HCT116 (cell line): ENCODE measurements at regions not wholly inside any gene's neighbourhood (a gene's known extent, or its start where the extent isn't known, plus 50 kb on each side); places are given as distances from the start of the nearest gene placed in this dataset.

Experiments used
- CBX3 ChIP-seq: IDR thresholded peaks from 2 replicates; pipeline ENCODE4 v1.6.1; 2012; ENCODE audit warnings: low read depth
- CTCF ChIP-seq, 3 experiments: fragments of 200-600 bp in 1 of 3; sonication (generic) in 1 of 3; IDR thresholded peaks in 2 of 3; conservative IDR thresholded peaks in 1 of 3; 2 replicates each; pipeline ENCODE4 v1.5.1; 2012 to 2017; ENCODE audit warnings: low read depth in 2 of 3, low read length in 2 of 3, antibody characterized with exemption in 1 of 3, borderline replicate concordance in 1 of 3, control low read depth in 1 of 3, mild to moderate bottlenecking in 1 of 3, mixed read lengths in 1 of 3, mixed run types in 1 of 3, moderate library complexity in 1 of 3; ENCODE audit not compliant: insufficient read depth in 1 of 3
- ELF1 ChIP-seq: IDR thresholded peaks from 2 replicates; pipeline ENCODE4 v1.6.1; 2012; ENCODE audit warnings: low read depth, borderline replicate concordance
- EZH2 ChIP-seq: fragments of 200-600 bp; sonication (generic); IDR thresholded peaks from 2 replicates; pipeline ENCODE4 v1.6.1; 2017; ENCODE audit warnings: antibody characterized with exemption, mixed run types
- EZH2phosphoT487 ChIP-seq: fragments of 200-600 bp; IDR thresholded peaks from 2 replicates; pipeline ENCODE4 v1.6.1; 2018; ENCODE audit warnings: antibody characterized with exemption, borderline replicate concordance
- FOSL1 ChIP-seq: IDR thresholded peaks from 2 replicates; pipeline ENCODE4 v1.6.1; 2012; ENCODE audit warnings: low read depth
- JUND ChIP-seq: IDR thresholded peaks from 2 replicates; pipeline ENCODE4 v1.6.1; 2012
- MAX ChIP-seq: IDR thresholded peaks from 2 replicates; pipeline ENCODE4 v1.6.1; 2012
- POLR2A ChIP-seq: IDR thresholded peaks from 2 replicates; pipeline ENCODE4 v1.7.0; 2011; ENCODE audit warnings: borderline replicate concordance; ENCODE audit not compliant: insufficient read depth, insufficient read length; ENCODE audit errors: extremely low read depth
- POLR2AphosphoS5 ChIP-seq: IDR thresholded peaks from 2 replicates; pipeline ENCODE4 v1.6.1; 2011; ENCODE audit warnings: mild to moderate bottlenecking, low read depth, low read length, moderate library complexity
- SIN3A ChIP-seq: IDR thresholded peaks from 2 replicates; pipeline ENCODE4 v1.6.1; 2012; ENCODE audit warnings: low read depth
- SRF ChIP-seq: IDR thresholded peaks from 2 replicates; pipeline ENCODE4 v1.6.1; 2012; ENCODE audit warnings: low read depth
- TCF7L2 ChIP-seq: IDR thresholded peaks from 2 replicates; pipeline ENCODE4 v1.7.0; 2011; ENCODE audit warnings: borderline replicate concordance, inconsistent platforms; ENCODE audit not compliant: insufficient read depth, insufficient read length; ENCODE audit errors: extremely low read depth
- YY1 ChIP-seq: IDR thresholded peaks from 2 replicates; pipeline ENCODE4 v1.6.1; 2011; ENCODE audit warnings: low read length, low read depth, moderate library complexity, mild to moderate bottlenecking; ENCODE audit not compliant: insufficient replicate concordance; ENCODE audit errors: extremely low read depth

DNA sequence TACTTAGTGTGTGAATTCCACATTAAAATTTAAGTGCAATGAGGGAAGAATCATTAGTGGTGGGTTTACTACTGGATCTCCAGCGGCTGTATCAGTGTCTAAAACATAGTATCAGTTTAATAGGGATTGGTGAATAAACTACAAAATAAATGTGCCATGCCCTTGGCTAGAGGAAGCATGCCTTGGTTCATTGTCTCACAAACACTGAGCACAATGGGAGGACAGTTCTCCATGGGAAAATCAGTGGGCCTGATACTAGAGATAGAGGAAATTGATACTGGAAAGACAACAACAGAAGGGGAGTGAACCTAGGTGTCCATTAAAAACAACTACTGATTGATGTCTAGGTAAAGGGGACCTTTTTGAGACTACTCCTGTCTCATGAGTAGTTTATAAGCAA, 971.6 kb downstream of the SUCLG1 start:
- TF ChIP-seq TCF7L2 (no peak), YY1 (no peak), MAX (no peak), POLR2A (no peak), CTCF (IDR thresholded peaks at IDR 0.05 in 2 of 3, conservative IDR thresholded peaks at IDR 0.05 in 1 of 3; ENCODE audit: borderline replicate concordance in 1 of 3, insufficient read depth in 1 of 3, low read depth in 2 of 3, low read length in 2 of 3) (no peak), SIN3A (no peak), CBX3 (no peak), POLR2AphosphoS5 (no peak), EZH2phosphoT487 (no peak), JUND (no peak), SRF (no peak), FOSL1 (no peak), ELF1 (no peak), EZH2 (no peak)
